H1 (cell line): ENCODE measurements at regions not wholly inside any gene's neighbourhood (a gene's known extent, or its start where the extent isn't known, plus 50 kb on each side); places are given as distances from the start of the nearest gene placed in this dataset.

Source experiments
- CTCF ChIA-PET: fragments of 300-600 bp; sonication (Branson Sonifier 250); formaldehyde crosslinking; loops from one replicate; lab custom pipeline; 2021; ENCODE audit not compliant: partially characterized antibody; lab: Charles Lee
- POLR2A ChIA-PET: fragments of 300-600 bp; sonication (Branson Sonifier 250); formaldehyde crosslinking; loops from one replicate; lab custom pipeline; 2021; ENCODE audit warnings: inconsistent platforms; ENCODE audit not compliant: partially characterized antibody; lab: Charles Lee
- DNase-seq, 2 experiments: peaks; one replicate each; pipeline versions ENCODE4 v3.0.0 to v3.0.0-alpha.2; 2010 to 2022; ENCODE audit warnings: low spot score in 2 of 2, low read depth in 1 of 2, mixed read lengths in 1 of 2
- FAIRE-seq: peaks from 2 replicates; lab custom pipeline; 2011; peaks lifted over from hg19 to GRCh38; lab: Jason Lieb, UNC
- H2AFZ ChIP-seq: 2 replicates; pipeline ENCODE4 v1.8.1; 2012; ENCODE audit warnings: low read length, inconsistent platforms
- H2AK5ac ChIP-seq: 2 replicates; pipeline ENCODE4 v1.6.1; 2013; ENCODE audit warnings: low read depth, low read length
- H2BK120ac ChIP-seq: replicated peaks from 2 replicates; pipeline ENCODE3; 2013; ENCODE audit warnings: low read depth, low read length, inconsistent platforms
- H2BK12ac ChIP-seq: 2 replicates; pipeline ENCODE4 v1.6.1; 2013; ENCODE audit warnings: low read depth, low read length
- H2BK15ac ChIP-seq: 2 replicates; pipeline ENCODE4 v1.6.1; 2013; ENCODE audit warnings: low read length
- H2BK20ac ChIP-seq: 2 replicates; pipeline ENCODE4 v1.6.1; 2013; ENCODE audit warnings: low read length
- H2BK5ac ChIP-seq: 2 replicates; pipeline ENCODE4 v1.6.1; 2013; ENCODE audit warnings: low read depth, low read length
- H3K14ac ChIP-seq: 2 replicates; pipeline ENCODE4 v1.6.1; 2013; ENCODE audit warnings: inconsistent platforms; ENCODE audit not compliant: insufficient read length
- H3K18ac ChIP-seq: 2 replicates; pipeline ENCODE4 v1.6.1; 2013; ENCODE audit warnings: low read length; ENCODE audit errors: extremely low read depth
- H3K23ac ChIP-seq: 2 replicates; pipeline ENCODE4 v1.6.1; 2013; ENCODE audit warnings: inconsistent platforms; ENCODE audit not compliant: insufficient read length
- H3K23me2 ChIP-seq: 2 replicates; pipeline ENCODE4 v1.6.1; 2013; ENCODE audit warnings: low read depth, low read length
- H3K27ac ChIP-seq: 2 replicates; pipeline ENCODE4 v1.6.1; 2011; ENCODE audit warnings: low read depth, low read length, inconsistent platforms
- H3K27me3 ChIP-seq, 4 experiments: replicated peaks in 1 of 4; 1 replicate in 1 of 4; 2 replicates in 3 of 4; pipeline versions ENCODE4 v1.6.1 to v1.8.1; 2011 to 2013; ENCODE audit warnings: low read length in 3 of 4, mild to moderate bottlenecking in 3 of 4, inconsistent platforms in 2 of 4, mixed read lengths in 2 of 4, moderate library complexity in 1 of 4; ENCODE audit not compliant: control insufficient read depth in 3 of 4, insufficient read depth in 3 of 4; ENCODE audit errors: extremely low read depth in 1 of 4
- H3K36me3 ChIP-seq, 4 experiments: 2 replicates each; pipeline versions ENCODE4 v1.6.1 to v1.8.1; 2011 to 2013; ENCODE audit warnings: mild to moderate bottlenecking in 4 of 4, low read length in 3 of 4, moderate library complexity in 2 of 4, control low read depth in 1 of 4, inconsistent platforms in 1 of 4; ENCODE audit not compliant: insufficient read depth in 4 of 4, control insufficient read depth in 2 of 4
- H3K4ac ChIP-seq: replicated peaks from 2 replicates; pipeline ENCODE3; 2013; ENCODE audit warnings: low read length, low read depth, mixed read lengths, inconsistent platforms; ENCODE audit not compliant: insufficient read length
- H3K4me1 ChIP-seq, 4 experiments: replicated peaks in 1 of 4; 1 replicate in 1 of 4; 2 replicates in 3 of 4; pipeline versions ENCODE4 v1.6.1 to v1.8.1; 2011 to 2013; ENCODE audit warnings: low read length in 3 of 4, inconsistent platforms in 2 of 4, mixed read lengths in 1 of 4; ENCODE audit not compliant: insufficient read depth in 4 of 4, control insufficient read depth in 3 of 4
- H3K4me2 ChIP-seq, 2 experiments: 2 replicates each; pipeline versions ENCODE4 v1.6.1 to v1.8.1; 2011 to 2013; ENCODE audit warnings: low read depth in 2 of 2, low read length in 2 of 2, control low read depth in 1 of 2, inconsistent platforms in 1 of 2, mild to moderate bottlenecking in 1 of 2; ENCODE audit not compliant: insufficient read depth in 1 of 2
- H3K4me3 ChIP-seq, 4 experiments: fragments of 200-600, 300-600 bp in 1 of 4; sonication (generic), shearing (Covaris generic), sonication (Bioruptor Twin) in 1 of 4; 2 replicates each; pipeline versions ENCODE4 v1.5.1 to v1.8.1; 2011 to 2016; ENCODE audit warnings: low read length in 4 of 4, low read depth in 3 of 4, control low read depth in 2 of 4, inconsistent platforms in 2 of 4, mild to moderate bottlenecking in 2 of 4, mixed read lengths in 1 of 4, moderate library complexity in 1 of 4; ENCODE audit not compliant: insufficient read depth in 2 of 4; ENCODE audit errors: extremely low read depth in 1 of 4
- H3K56ac ChIP-seq: replicated peaks from 2 replicates; pipeline ENCODE3; 2013; ENCODE audit warnings: low read depth, mild to moderate bottlenecking, mixed read lengths, low read length, inconsistent platforms; ENCODE audit not compliant: insufficient read length
- H3K79me1 ChIP-seq: 2 replicates; pipeline ENCODE4 v1.6.1; 2013; ENCODE audit warnings: low read depth, low read length, control low read depth
- H3K79me2 ChIP-seq, 2 experiments: 2 replicates each; pipeline versions ENCODE4 v1.6.1 to v1.8.1; 2012 to 2013; ENCODE audit warnings: low read length in 2 of 2, mild to moderate bottlenecking in 2 of 2, inconsistent platforms in 1 of 2; ENCODE audit not compliant: insufficient read depth in 2 of 2, control insufficient read depth in 1 of 2
- H3K9ac ChIP-seq, 4 experiments: replicated peaks in 1 of 4; 1 replicate in 1 of 4; 2 replicates in 3 of 4; pipeline versions ENCODE4 v1.6.1 to v1.8.1; 2011 to 2013; ENCODE audit warnings: low read depth in 3 of 4, low read length in 3 of 4, control low read depth in 2 of 4, mild to moderate bottlenecking in 2 of 4, moderate library complexity in 2 of 4, inconsistent platforms in 1 of 4; ENCODE audit errors: extremely low read depth in 1 of 4
- H3K9me3 ChIP-seq, 2 experiments: 2 replicates each; pipeline versions ENCODE4 v1.6.1 to v1.8.1; 2012 to 2013; ENCODE audit warnings: mild to moderate bottlenecking in 2 of 2, moderate library complexity in 2 of 2, control low read depth in 1 of 2, inconsistent platforms in 1 of 2, low read depth in 1 of 2, low read length in 1 of 2, mixed read lengths in 1 of 2; ENCODE audit not compliant: insufficient read depth in 2 of 2
- H4K20me1 ChIP-seq, 2 experiments: replicated peaks in 1 of 2; 2 replicates each; pipeline versions ENCODE3 to v1.8.1; 2011 to 2013; ENCODE audit warnings: inconsistent platforms in 2 of 2, low read length in 2 of 2, mild to moderate bottlenecking in 1 of 2; ENCODE audit not compliant: insufficient read depth in 2 of 2, control insufficient read depth in 1 of 2
- H4K5ac ChIP-seq: 2 replicates; pipeline ENCODE4 v1.6.1; 2013; ENCODE audit warnings: low read length, low read depth, mixed read lengths, inconsistent platforms; ENCODE audit not compliant: insufficient read length
- H4K8ac ChIP-seq: 2 replicates; pipeline ENCODE4 v1.8.0; 2013; ENCODE audit warnings: mild to moderate bottlenecking, moderate library complexity, low read length, inconsistent platforms; ENCODE audit not compliant: insufficient read depth; ENCODE audit errors: extremely low read depth
- H4K91ac ChIP-seq: replicated peaks from 2 replicates; pipeline ENCODE3; 2013; ENCODE audit warnings: low read length, mixed read lengths, inconsistent platforms; ENCODE audit not compliant: insufficient read length
- ASH2L ChIP-seq: fragments of 200-600, 300-600 bp; sonication (generic); IDR thresholded peaks from one replicate; pipeline ENCODE4 v1.7.1; 2017; ENCODE audit warnings: low read length
- BCL11A ChIP-seq, 2 experiments: IDR thresholded peaks; one replicate each; pipeline ENCODE4 v1.6.1; 2011; ENCODE audit warnings: low read depth in 2 of 2, low read length in 2 of 2, mild to moderate bottlenecking in 2 of 2
- CTBP2 ChIP-seq: IDR thresholded peaks from 2 replicates; pipeline ENCODE4 v1.7.0; 2011; ENCODE audit warnings: borderline replicate concordance, mild to moderate bottlenecking, moderate library complexity, mixed read lengths, low read length; ENCODE audit not compliant: insufficient read depth, insufficient read length
- EP300 ChIP-seq, 2 experiments: IDR thresholded peaks; 1 replicate in 1 of 2; 2 replicates in 1 of 2; pipeline ENCODE4 v1.6.1; 2011 to 2012; ENCODE audit warnings: low read depth in 2 of 2, low read length in 2 of 2, mild to moderate bottlenecking in 2 of 2, borderline replicate concordance in 1 of 2, inconsistent platforms in 1 of 2, moderate library complexity in 1 of 2
- EZH2 ChIP-seq: fragments of 200-600 bp; sonication (generic); IDR thresholded peaks from 2 replicates; pipeline ENCODE4 v1.7.1; 2012; ENCODE audit warnings: low read depth, mild to moderate bottlenecking, moderate library complexity, low read length, inconsistent platforms; ENCODE audit not compliant: severe bottlenecking
- GABPA ChIP-seq: IDR thresholded peaks from 2 replicates; pipeline ENCODE4 v1.6.1; 2011; ENCODE audit warnings: mild to moderate bottlenecking, low read length, moderate library complexity, borderline replicate concordance; ENCODE audit not compliant: insufficient read depth
- GTF2F1 ChIP-seq: IDR thresholded peaks from 2 replicates; pipeline ENCODE4 v1.6.1; 2012; ENCODE audit warnings: low read depth, low read length, improper control_type of control experiment, borderline replicate concordance
- PHF8 ChIP-seq: fragments of 200-600 bp; sonication (generic); conservative IDR thresholded peaks from 2 replicates; pipeline ENCODE4 v1.7.1; 2012; ENCODE audit warnings: low read depth, mild to moderate bottlenecking, inconsistent platforms, low read length, moderate library complexity
- POU5F1 ChIP-seq: IDR thresholded peaks from 2 replicates; pipeline ENCODE4 v1.6.1; 2011; ENCODE audit warnings: low read depth, mild to moderate bottlenecking, low read length, moderate library complexity
- RXRA ChIP-seq: IDR thresholded peaks from 2 replicates; pipeline ENCODE4 v1.6.1; 2011; ENCODE audit warnings: low read depth, mild to moderate bottlenecking, low read length, moderate library complexity; ENCODE audit not compliant: insufficient read depth
- SAP30 ChIP-seq: fragments of 300-600 bp; sonication (generic); IDR thresholded peaks from 2 replicates; pipeline ENCODE4 v1.7.1; 2012; ENCODE audit warnings: low read length, moderate library complexity, mild to moderate bottlenecking, inconsistent platforms; ENCODE audit not compliant: insufficient read depth, insufficient replicate concordance
- SUZ12 ChIP-seq: fragments of 200-600 bp; sonication (generic); IDR thresholded peaks from 2 replicates; pipeline ENCODE4 v1.6.1; 2012; ENCODE audit warnings: mild to moderate bottlenecking, inconsistent platforms, low read length, moderate library complexity, mixed read lengths
- TAF1 ChIP-seq: IDR thresholded peaks from 2 replicates; pipeline ENCODE4 v1.6.1; 2011; ENCODE audit warnings: mild to moderate bottlenecking, low read depth, low read length
- WGBS, 2 experiments: shearing (Covaris generic) in 1 of 2; methylation state at CpG; one replicate each; pipeline versions ENCODE4 v1.1.6 to v1.1.7; 2013 to 2015; ENCODE audit warnings: low lambda C conversion rate in 2 of 2, mixed read lengths in 2 of 2, inconsistent platforms in 1 of 2, low coverage in 1 of 2, missing lambda C conversion rate in 1 of 2; ENCODE audit not compliant: insufficient replicate concordance in 2 of 2, insufficient coverage in 1 of 2, insufficient read length in 1 of 2; ENCODE audit errors: extremely low coverage in 1 of 2, missing lambda C conversion rate in 1 of 2; 5-methylcytosine and 5-hydroxymethylcytosine counted together

- H3K23ac ChIP-seq, result no peak overlapping the region
- CTCF ChIA-PET, result no interaction called here
- TF ChIP-seq GTF2F1, result no peak
- TF ChIP-seq POU5F1, result no peak
- TF ChIP-seq CTBP2, result no peak
- no peak for TF ChIP-seq ASH2L
- TF ChIP-seq SAP30, result no peak
- TF ChIP-seq SUZ12, result no peak
- TF ChIP-seq PHF8, result no peak
- no peak for TF ChIP-seq RXRA
- no peak for TF ChIP-seq TAF1
- no peak for TF ChIP-seq BCL11A (IDR thresholded peaks at IDR 0.05; ENCODE audit: low read depth in 2 of 2, low read length in 2 of 2)
- no peak for TF ChIP-seq EZH2
- no peak for TF ChIP-seq GABPA
- TF ChIP-seq EP300 (IDR thresholded peaks at IDR 0.05; ENCODE audit: borderline replicate concordance in 1 of 2, low read depth in 2 of 2, low read length in 2 of 2), result no peak
These were observed 158.9 kb upstream of the BTG1 start for GRCh38 chr12:92304371-92305055.

More at GRCh38 chr12:92304371-92305055, 158.9 kb upstream of the BTG1 start:
- POLR2A ChIA-PET, result no interaction called here
- peaks cover 0 to 6% (median 4%) of the 10 kb centered on the region in 4 experiments; a peak in 6 of 7 replicates for H3K4me1 ChIP-seq
- no peaks in the 10 kb centered on the region for H3K36me3 ChIP-seq
- no peaks in the 10 kb centered on the region for H4K20me1 ChIP-seq
- no peaks in the 10 kb centered on the region for H3K79me2 ChIP-seq
- peak overlapping the region in 1 of 4 experiments; percentile 28; a peak in 1 of 8 replicates for H3K4me3 ChIP-seq
- no peak overlapping the region for H4K5ac ChIP-seq
- H3K14ac ChIP-seq, result no peak overlapping the region
- no peak overlapping the region for H2BK20ac ChIP-seq
- no peak overlapping the region for H2BK5ac ChIP-seq
- no peak overlapping the region for H4K8ac ChIP-seq
- WGBS, 2 experiments, result 39% methylated on average over 5 of the region's 5 CpGs; no CpG with 5 or more reads in 1 of the 2 experiments
- no peak overlapping the region for H3K9ac ChIP-seq
- no peak overlapping the region for H3K27ac ChIP-seq
- FAIRE-seq (no peak), DNase-seq (no peak)
- no peaks in the 10 kb centered on the region for H3K9me3 ChIP-seq
- no peaks in the 10 kb centered on the region for H3K27me3 ChIP-seq
- H2BK15ac ChIP-seq, result no peak overlapping the region
- H2BK120ac ChIP-seq, result no peak overlapping the region
- no peak overlapping the region for H2AK5ac ChIP-seq
- no peaks in the 10 kb centered on the region; the same call in 1 of the 2 replicates for H3K23me2 ChIP-seq
- H3K56ac ChIP-seq, result no peak overlapping the region
- no peak overlapping the region for H3K18ac ChIP-seq
- H3K79me1 ChIP-seq, result no peaks in the 10 kb centered on the region
- H2BK12ac ChIP-seq, result no peak overlapping the region
- H3K4me2 ChIP-seq, result peak overlapping the region in 1 of 2 experiments; percentile 46; a peak in 1 of 4 replicates
- H2AFZ ChIP-seq, result no peak overlapping the region
- no peak overlapping the region for H3K4ac ChIP-seq
- no peak overlapping the region for H4K91ac ChIP-seq
